B cell (primary cell): ENCODE measurements at regions not wholly inside any gene's neighbourhood (a gene's known extent, or its start where the extent isn't known, plus 50 kb on each side); places are given as distances from the start of the nearest gene placed in this dataset.

ENCODE experiments used
- ATAC-seq: fragments of 200-7000 bp; cut with Tn5 transposase; one replicate; pipeline ENCODE4 v1.10.0; 2021; ENCODE audit warnings: low read depth, mild to moderate bottlenecking, moderate number of reproducible peaks, moderate library complexity
- CTCF ChIA-PET: fragments of 350-600 bp; sonication (Branson Sonifier 250); formaldehyde crosslinking; loops from one replicate; lab custom pipeline; 2021; ENCODE audit warnings: antibody characterized with exemption, inconsistent platforms; lab: Charles Lee
- POLR2A ChIA-PET: fragments of 350-600 bp; sonication (Branson Sonifier 250); formaldehyde crosslinking; loops from one replicate; lab custom pipeline; 2021; ENCODE audit warnings: antibody characterized with exemption; lab: Charles Lee
- DNase-seq: peaks from one replicate; pipeline ENCODE4 v3.0.0; 2013
- H2AFZ ChIP-seq: 2 replicates; pipeline ENCODE4 v1.6.1; 2012; ENCODE audit warnings: mild to moderate bottlenecking, low read depth, low read length; ENCODE audit not compliant: insufficient read depth, poor library complexity, severe bottlenecking
- H3K27ac ChIP-seq, 2 donors: 1 replicate in 1 of 2; 2 replicates in 1 of 2; pipeline ENCODE4 v1.5.1; 2012 to 2013; ENCODE audit warnings: low read length in 2 of 2, mild to moderate bottlenecking in 2 of 2, moderate library complexity in 1 of 2
- H3K27me3 ChIP-seq, 4 experiments: fragments of 200-600 bp in 1 of 4; sonication (generic) in 1 of 4; replicated peaks in 1 of 4; 1 replicate in 2 of 4; 2 replicates in 2 of 4; pipeline versions ENCODE4 v1.6.1 to v1.7.0; 2013 to 2016; ENCODE audit warnings: low read length in 3 of 4, mild to moderate bottlenecking in 2 of 4, mixed read lengths in 1 of 4, moderate library complexity in 1 of 4; ENCODE audit not compliant: insufficient read depth in 4 of 4, control insufficient read depth in 3 of 4; ENCODE audit errors: control extremely low read depth in 1 of 4
- H3K36me3 ChIP-seq, 2 experiments: replicated peaks in 1 of 2; 1 replicate in 1 of 2; 2 replicates in 1 of 2; pipeline versions ENCODE4 v1.6.1 to v1.7.1; 2013; ENCODE audit warnings: low read length in 1 of 2; ENCODE audit not compliant: insufficient read depth in 2 of 2, control insufficient read depth in 1 of 2; ENCODE audit errors: control extremely low read depth in 1 of 2, extremely low read depth in 1 of 2
- H3K4me1 ChIP-seq, 2 donors: fragments of 200-600 bp in 1 of 2; sonication (generic) in 1 of 2; 1 replicate in 1 of 2; 2 replicates in 1 of 2; pipeline versions ENCODE4 v1.5.1 to v1.6.1; 2013 to 2017; ENCODE audit warnings: low read length in 2 of 2; ENCODE audit not compliant: control insufficient read depth in 2 of 2, insufficient read depth in 2 of 2
- H3K4me2 ChIP-seq: replicated peaks from 2 replicates; pipeline ENCODE3; 2012; ENCODE audit warnings: mild to moderate bottlenecking, low read depth, low read length; ENCODE audit not compliant: poor library complexity, severe bottlenecking
- H3K4me3 ChIP-seq, 5 experiments: fragments of 200-600 bp in 1 of 5; sonication (generic) in 1 of 5; 1 replicate in 3 of 5; 2 replicates in 2 of 5; pipeline versions ENCODE4 v1.5.1 to v1.7.0; 2011 to 2016; ENCODE audit warnings: low read length in 4 of 5, mild to moderate bottlenecking in 4 of 5, low read depth in 2 of 5, control low read depth in 1 of 5, moderate library complexity in 1 of 5; ENCODE audit not compliant: insufficient read depth in 1 of 5; ENCODE audit errors: control extremely low read depth in 1 of 5, extremely low read depth in 1 of 5
- H3K79me2 ChIP-seq: fragments of 200-600 bp; sonication (generic); one replicate; pipeline ENCODE4 v1.6.0; 2016; ENCODE audit warnings: low read length; ENCODE audit not compliant: control insufficient read depth, insufficient read depth
- H3K9ac ChIP-seq: fragments of 200-600 bp; sonication (generic); 2 replicates; pipeline ENCODE4 v1.6.1; 2017; ENCODE audit warnings: mild to moderate bottlenecking, low read length, moderate library complexity
- H3K9me3 ChIP-seq, 3 donors: one replicate each; pipeline versions ENCODE4 v1.6.1 to v1.7.1; 2013; ENCODE audit warnings: low read length in 2 of 3; ENCODE audit not compliant: control insufficient read depth in 2 of 3, insufficient read depth in 1 of 3; ENCODE audit errors: control extremely low read depth in 1 of 3
- H4K20me1 ChIP-seq: 2 replicates; pipeline ENCODE4 v1.6.0; 2012; ENCODE audit warnings: mild to moderate bottlenecking, low read length; ENCODE audit not compliant: insufficient read depth, control insufficient read depth, poor library complexity, severe bottlenecking
- H3K27ac Mint-ChIP-seq: one replicate; pipeline ENCODE4 v1.8.0; 2021; ENCODE audit warnings: mixed read lengths
- H3K27me3 Mint-ChIP-seq: one replicate; pipeline ENCODE4 v1.8.0; 2021; ENCODE audit warnings: mixed read lengths
- H3K4me1 Mint-ChIP-seq: one replicate; pipeline ENCODE4 v1.8.0; 2021; ENCODE audit warnings: mixed read lengths
- H3K4me3 Mint-ChIP-seq: one replicate; pipeline ENCODE4 v1.8.0; 2021; ENCODE audit warnings: mixed read lengths
- H3K9me3 Mint-ChIP-seq: one replicate; pipeline ENCODE4 v1.8.0; 2022; ENCODE audit warnings: mixed read lengths; ENCODE audit not compliant: insufficient read depth
- EZH2 ChIP-seq: IDR thresholded peaks from 2 replicates; pipeline ENCODE4 v1.6.1; 2012; ENCODE audit warnings: borderline replicate concordance, low read depth, mild to moderate bottlenecking, moderate library complexity, low read length; ENCODE audit not compliant: insufficient read depth, poor library complexity, severe bottlenecking
- WGBS: methylation state at CpG from one replicate; pipeline ENCODE4 v1.1.5; 2013; ENCODE audit warnings: missing lambda C conversion rate; ENCODE audit not compliant: insufficient coverage; 5-methylcytosine and 5-hydroxymethylcytosine counted together
- intact Hi-C: fragments of 100-400 bp; cut with micrococcal nuclease; formaldehyde crosslinking; loops from one replicate; pipeline ENCODE4 v1.10.0; 2022
- TF ChIP-seq, protein P1 (sequence below): fragments of 200-600 bp; IDR thresholded peaks from one replicate; pipeline ENCODE4 v1.8.0; 2022; ENCODE audit warnings: antibody characterized with exemption, mild to moderate bottlenecking

DNA sequence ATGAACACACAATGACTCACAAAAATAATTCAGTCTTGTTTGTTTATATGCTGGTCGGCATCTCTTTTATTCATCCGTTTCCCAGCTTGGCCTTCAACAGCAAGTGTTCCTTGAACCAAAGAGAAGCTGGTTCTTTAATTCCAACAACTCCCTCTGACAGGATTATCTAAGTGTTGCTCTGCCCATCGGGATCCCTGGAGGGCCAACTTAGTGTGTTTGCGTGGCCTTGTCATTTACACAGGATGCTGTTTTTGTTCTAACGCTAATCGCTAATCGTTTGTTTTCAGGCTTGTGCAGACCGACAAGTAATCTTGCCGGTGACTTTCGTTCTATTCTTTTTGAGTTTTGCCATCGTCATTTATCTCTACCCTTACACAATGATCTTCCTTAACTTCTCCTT is 267.4 kb upstream of the EXOC2 start:
- 79% methylated on average over 5 of the region's 11 CpGs for WGBS
- H3K4me1 ChIP-seq: no peaks in the 10 kb centered on the region
- ATAC-seq (no peak), DNase-seq (no peak)
- Mint-ChIP-seq H3K27me3 (peaks cover 20% of the 10 kb centered on the region), H3K27ac (no peak overlapping the region), H3K4me1 (no peaks in the 10 kb centered on the region), H3K9me3 (no peaks in the 10 kb centered on the region), H3K4me3 (no peak overlapping the region)
- no peak for TF ChIP-seq EZH2
- TF ChIP-seq, protein P1, sequence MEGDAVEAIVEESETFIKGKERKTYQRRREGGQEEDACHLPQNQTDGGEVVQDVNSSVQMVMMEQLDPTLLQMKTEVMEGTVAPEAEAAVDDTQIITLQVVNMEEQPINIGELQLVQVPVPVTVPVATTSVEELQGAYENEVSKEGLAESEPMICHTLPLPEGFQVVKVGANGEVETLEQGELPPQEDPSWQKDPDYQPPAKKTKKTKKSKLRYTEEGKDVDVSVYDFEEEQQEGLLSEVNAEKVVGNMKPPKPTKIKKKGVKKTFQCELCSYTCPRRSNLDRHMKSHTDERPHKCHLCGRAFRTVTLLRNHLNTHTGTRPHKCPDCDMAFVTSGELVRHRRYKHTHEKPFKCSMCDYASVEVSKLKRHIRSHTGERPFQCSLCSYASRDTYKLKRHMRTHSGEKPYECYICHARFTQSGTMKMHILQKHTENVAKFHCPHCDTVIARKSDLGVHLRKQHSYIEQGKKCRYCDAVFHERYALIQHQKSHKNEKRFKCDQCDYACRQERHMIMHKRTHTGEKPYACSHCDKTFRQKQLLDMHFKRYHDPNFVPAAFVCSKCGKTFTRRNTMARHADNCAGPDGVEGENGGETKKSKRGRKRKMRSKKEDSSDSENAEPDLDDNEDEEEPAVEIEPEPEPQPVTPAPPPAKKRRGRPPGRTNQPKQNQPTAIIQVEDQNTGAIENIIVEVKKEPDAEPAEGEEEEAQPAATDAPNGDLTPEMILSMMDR: no peak
- peaks cover 0 to 3% (median 0%) of the 10 kb centered on the region in 3 donors for H3K9me3 ChIP-seq
- ChIA-PET CTCF (no interaction called here), POLR2A (no interaction called here)
- no peaks in the 10 kb centered on the region for H3K79me2 ChIP-seq
- no peaks in the 10 kb centered on the region for H4K20me1 ChIP-seq
- no peak overlapping the region for H2AFZ ChIP-seq
- H3K27me3 ChIP-seq: peaks cover 0 to 19% (median 0%) of the 10 kb centered on the region in 4 experiments
- intact Hi-C loops: no loop called here
- H3K9ac ChIP-seq: no peak overlapping the region
- H3K36me3 ChIP-seq: no peaks in the 10 kb centered on the region
- no peak overlapping the region for H3K4me2 ChIP-seq
- H3K4me3 ChIP-seq: no peak overlapping the region
- no peak overlapping the region for H3K27ac ChIP-seq

DNA sequence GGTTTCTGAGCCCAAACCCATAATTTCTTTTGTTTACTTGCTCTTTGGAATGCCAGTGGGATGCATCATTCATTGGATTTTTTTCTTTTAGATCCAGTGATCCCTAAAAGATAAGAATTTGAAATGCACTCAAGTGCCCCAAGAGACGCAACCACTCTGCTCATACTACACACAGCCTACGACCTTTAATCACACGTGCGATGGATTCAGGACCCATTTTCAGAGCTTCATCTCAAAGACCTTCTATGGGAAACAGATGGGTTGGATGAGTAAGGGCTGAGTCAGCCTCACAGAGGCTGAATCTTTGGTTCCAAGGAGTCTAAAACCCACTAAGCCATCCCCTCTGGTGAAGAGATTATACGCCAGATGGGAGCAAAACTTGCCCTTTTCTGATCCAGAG is 265.5 kb upstream of the EXOC2 start:
- H3K4me2 ChIP-seq: no peak overlapping the region
- H4K20me1 ChIP-seq: no peaks in the 10 kb centered on the region
- H3K27ac ChIP-seq: no peak overlapping the region
- ATAC-seq (no peak), DNase-seq (no peak)
- Mint-ChIP-seq H3K9me3 (no peaks in the 10 kb centered on the region), H3K27me3 (peaks cover 14% of the 10 kb centered on the region), H3K27ac (no peak overlapping the region), H3K4me3 (no peak overlapping the region), H3K4me1 (no peaks in the 10 kb centered on the region)
- no peaks in the 10 kb centered on the region for H3K4me1 ChIP-seq
- ChIA-PET CTCF (no interaction called here), POLR2A (no interaction called here)
- no peaks in the 10 kb centered on the region for H3K36me3 ChIP-seq
- no peak overlapping the region for H2AFZ ChIP-seq
- H3K27me3 ChIP-seq: peaks cover 0 to 19% (median under 1%) of the 10 kb centered on the region in 4 experiments
- H3K4me3 ChIP-seq: no peak overlapping the region
- intact Hi-C loops: no loop called here
- no peak for TF ChIP-seq EZH2
- TF ChIP-seq, protein P1: no peak
- WGBS: 86% methylated on average over 1 of the region's 5 CpGs
- H3K9me3 ChIP-seq: peaks cover 0 to 3% (median 0%) of the 10 kb centered on the region in 3 donors
- H3K79me2 ChIP-seq: no peaks in the 10 kb centered on the region
- no peak overlapping the region for H3K9ac ChIP-seq
